IMR-90 (cell line): ENCODE measurements at regions not wholly inside any gene's neighbourhood (a gene's known extent, or its start where the extent isn't known, plus 50 kb on each side); places are given as distances from the start of the nearest gene placed in this dataset.

Source experiments
- ATAC-seq: fragments of 200-7000 bp; cut with Tn5 transposase; 2 replicates; pipeline ENCODE4 v1.9.1; 2020; ENCODE audit warnings: low read depth, mild to moderate bottlenecking, moderate library complexity
- BruUV-seq: library from RNA; stranded (reverse); fragments of 400-500 nt; replicated peaks from 2 replicates; lab custom pipeline; 2021; lab: Mats Ljungman, UMichigan
- CTCF ChIA-PET: fragments of 300-600 bp; formaldehyde crosslinking; extraction: SDS; loops from one replicate; lab custom pipeline; 2021; ENCODE audit warnings: antibody characterized with exemption; lab: Yijun Ruan, JAX
- POLR2A ChIA-PET: fragments of 300-600 bp; sonication (Branson Sonifier 250); formaldehyde crosslinking; loops from one replicate; lab custom pipeline; 2022; ENCODE audit warnings: antibody characterized with exemption; ENCODE audit not compliant: unreplicated experiment; lab: Charles Lee
- DNase-seq: peaks from one replicate; pipeline ENCODE4 v3.0.0; 2013
- H2AFZ ChIP-seq: replicated peaks from 2 replicates; pipeline ENCODE3; 2013; ENCODE audit warnings: low read length, mild to moderate bottlenecking; ENCODE audit not compliant: poor library complexity
- H2AK5ac ChIP-seq: 2 replicates; pipeline ENCODE4 v1.6.1; 2013; ENCODE audit warnings: low read depth, low read length, inconsistent platforms
- H2AK9ac ChIP-seq: replicated peaks from 2 replicates; pipeline ENCODE3; 2013; ENCODE audit warnings: mild to moderate bottlenecking, low read depth, low read length, moderate library complexity; ENCODE audit not compliant: poor library complexity
- H2BK120ac ChIP-seq: 2 replicates; pipeline ENCODE4 v1.6.1; 2013; ENCODE audit warnings: low read depth, low read length, inconsistent platforms
- H2BK15ac ChIP-seq: 3 replicates; pipeline ENCODE4 v1.6.1; 2013; ENCODE audit warnings: low read depth, low read length, inconsistent platforms
- H2BK20ac ChIP-seq: 2 replicates; pipeline ENCODE4 v1.6.1; 2013; ENCODE audit warnings: low read depth, mild to moderate bottlenecking, inconsistent platforms, low read length, moderate library complexity
- H2BK5ac ChIP-seq: 2 replicates; pipeline ENCODE4 v1.6.1; 2013; ENCODE audit warnings: mild to moderate bottlenecking, low read depth, low read length, inconsistent platforms; ENCODE audit not compliant: poor library complexity, severe bottlenecking
- H3K14ac ChIP-seq: replicated peaks from 2 replicates; pipeline ENCODE4 v1.6.1; 2013; ENCODE audit warnings: low read depth, low read length, inconsistent platforms
- H3K18ac ChIP-seq: 2 replicates; pipeline ENCODE4 v1.6.1; 2013; ENCODE audit warnings: low read depth, low read length, control low read depth
- H3K23ac ChIP-seq: 2 replicates; pipeline ENCODE4 v1.6.1; 2013; ENCODE audit warnings: low read depth, low read length, inconsistent platforms
- H3K27ac ChIP-seq: 2 replicates; pipeline ENCODE4 v1.5.1; 2013; ENCODE audit warnings: mild to moderate bottlenecking, control low read depth, low read length; ENCODE audit not compliant: insufficient read depth
- H3K27me3 ChIP-seq: 2 replicates; pipeline ENCODE4 v1.6.1; 2013; ENCODE audit warnings: low read length; ENCODE audit not compliant: control insufficient read depth, insufficient read depth
- H3K36me3 ChIP-seq: 2 replicates; pipeline ENCODE4 v1.6.1; 2013; ENCODE audit warnings: low read length, mixed read lengths; ENCODE audit not compliant: control insufficient read depth, insufficient read depth
- H3K4ac ChIP-seq: 2 replicates; pipeline ENCODE4 v1.6.1; 2013; ENCODE audit warnings: low read depth, low read length, inconsistent platforms
- H3K4me1 ChIP-seq: 2 replicates; pipeline ENCODE4 v1.6.1; 2013; ENCODE audit warnings: low read length, mixed read lengths; ENCODE audit not compliant: control insufficient read depth, insufficient read depth
- H3K4me2 ChIP-seq: 2 replicates; pipeline ENCODE4 v1.6.1; 2013; ENCODE audit warnings: low read depth, mild to moderate bottlenecking, control low read depth, low read length, moderate library complexity
- H3K4me3 ChIP-seq: 2 replicates; pipeline ENCODE4 v1.5.1; 2013; ENCODE audit warnings: low read depth, mild to moderate bottlenecking, control low read depth, low read length, moderate library complexity; ENCODE audit not compliant: insufficient read depth
- H3K56ac ChIP-seq: 2 replicates; pipeline ENCODE4 v1.6.1; 2013; ENCODE audit warnings: low read length, inconsistent platforms; ENCODE audit not compliant: insufficient read depth; ENCODE audit errors: extremely low read depth
- H3K79me1 ChIP-seq, 2 experiments: 2 replicates each; pipeline ENCODE4 v1.6.1; 2013; ENCODE audit warnings: low read length in 2 of 2, inconsistent platforms in 1 of 2, low read depth in 1 of 2
- H3K9ac ChIP-seq: 2 replicates; pipeline ENCODE4 v1.6.1; 2013; ENCODE audit warnings: low read depth, low read length, control low read depth
- H3K9me1 ChIP-seq: 2 replicates; pipeline ENCODE4 v1.6.1; 2013; ENCODE audit warnings: low read length, inconsistent platforms; ENCODE audit not compliant: insufficient read depth
- H3K9me3 ChIP-seq: 2 replicates; pipeline ENCODE4 v1.6.1; 2013; ENCODE audit warnings: low read length; ENCODE audit not compliant: control insufficient read depth, insufficient read depth
- H4K20me1 ChIP-seq: 2 replicates; pipeline ENCODE4 v1.6.1; 2013; ENCODE audit warnings: low read length, inconsistent platforms; ENCODE audit not compliant: insufficient read depth
- H4K5ac ChIP-seq: 2 replicates; pipeline ENCODE4 v1.6.1; 2013; ENCODE audit warnings: mild to moderate bottlenecking, low read depth, low read length, control low read depth
- H4K8ac ChIP-seq, 2 experiments: 2 replicates each; pipeline ENCODE4 v1.6.1; 2013; ENCODE audit warnings: low read depth in 2 of 2, low read length in 2 of 2, control low read depth in 1 of 2, inconsistent platforms in 1 of 2
- H4K91ac ChIP-seq: 2 replicates; pipeline ENCODE4 v1.6.1; 2013; ENCODE audit warnings: low read depth, low read length, inconsistent platforms; ENCODE audit not compliant: insufficient read depth
- CEBPB ChIP-seq: IDR thresholded peaks from 2 replicates; pipeline ENCODE4 v1.6.1; 2012; ENCODE audit warnings: low read depth, low read length, improper control_type of control experiment
- FOS ChIP-seq: fragments of 150-350 bp; IDR thresholded peaks from 2 replicates; pipeline ENCODE4 v1.6.1; 2016; ENCODE audit warnings: low read depth, low read length
- MXI1 ChIP-seq: IDR thresholded peaks from 2 replicates; pipeline ENCODE4 v1.6.1; 2012; ENCODE audit warnings: low read depth, mild to moderate bottlenecking, low read length, moderate library complexity, borderline replicate concordance
- WGBS, 2 experiments: methylation state at CpG; one replicate each; pipeline versions ENCODE4 v1.1.5 to v1.1.7; 2013; ENCODE audit warnings: missing lambda C conversion rate in 2 of 2; ENCODE audit not compliant: insufficient read length in 1 of 2; ENCODE audit errors: extremely low coverage in 2 of 2; 5-methylcytosine and 5-hydroxymethylcytosine counted together
- dilution Hi-C: fragments of 300-500 bp; cut with HindIII; formaldehyde crosslinking; loops from one replicate; pipeline ENCODE4 v1.14.3; 2018; ENCODE audit warnings: low sequenced_read_pairs; ENCODE audit not compliant: unreplicated experiment
- in situ Hi-C: fragments of 300-500 bp; cut with MboI; formaldehyde crosslinking; loops from 3 replicates; pipeline ENCODE4 v1.14.3; 2019; ENCODE audit warnings: low sequenced_read_pairs, inconsistent platforms, mixed read lengths
- intact Hi-C: fragments of 100-400 bp; cut with micrococcal nuclease; formaldehyde crosslinking; loops from 2 replicates; pipeline ENCODE4 v1.10.0; 2022

DNA sequence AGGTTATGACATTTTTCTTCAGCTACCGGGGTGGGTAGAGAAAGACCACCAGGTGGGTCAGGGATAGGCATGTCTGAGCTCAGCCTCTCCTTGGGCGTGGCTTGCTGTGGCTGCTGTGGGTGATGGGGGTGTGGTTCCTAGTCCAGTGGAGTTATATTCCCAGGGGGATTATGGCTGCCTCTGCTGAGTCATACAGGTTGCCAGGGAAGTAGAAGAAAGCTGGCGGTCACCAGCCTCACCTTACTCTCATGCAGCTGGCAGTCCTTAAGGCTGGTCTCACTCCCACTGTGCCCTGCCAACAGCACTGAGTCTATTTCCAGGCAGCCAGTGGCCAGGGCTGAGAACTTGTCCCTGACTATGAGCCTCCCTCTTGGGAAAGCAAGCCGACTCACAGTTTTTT, 130.0 kb downstream of the SCP2D1 start:
- dilution Hi-C loops = no loop called here
- ATAC-seq = no peak

More for the DNA sequence above, 130.0 kb downstream of the SCP2D1 start:
- CTCF ChIA-PET = no interaction called here
- H3K56ac ChIP-seq = no peak overlapping the region
- in situ Hi-C loops = no loop called here
- no peak overlapping the region for H3K4ac ChIP-seq
- H3K18ac ChIP-seq = no peak overlapping the region
- no peak overlapping the region for H3K9ac ChIP-seq
- no peak overlapping the region for H3K23ac ChIP-seq
- no peak overlapping the region for H4K91ac ChIP-seq
- no peak overlapping the region for H2BK5ac ChIP-seq
- H3K4me2 ChIP-seq = no peak overlapping the region
- no peak overlapping the region for H2AK5ac ChIP-seq
- H4K5ac ChIP-seq = no peak overlapping the region
- H2BK15ac ChIP-seq = no peak overlapping the region
- intact Hi-C loops = no loop called here
- peaks cover 2% of the 10 kb centered on the region; the same call in 1 of the 2 replicates for H3K9me3 ChIP-seq
- H4K20me1 ChIP-seq = no peaks in the 10 kb centered on the region
- H2AK9ac ChIP-seq = no peak overlapping the region
- no peaks in the 10 kb centered on the region for H3K36me3 ChIP-seq
- BruUV-seq = no TSS peak
- POLR2A ChIA-PET = no interaction called here
- no peak overlapping the region for H2BK20ac ChIP-seq
- H3K4me3 ChIP-seq = no peak overlapping the region
- H3K27ac ChIP-seq = no peak overlapping the region
- H4K8ac ChIP-seq = no peak overlapping the region
- H3K4me1 ChIP-seq = no peaks in the 10 kb centered on the region
- no peak overlapping the region for H2AFZ ChIP-seq
- no peak for TF ChIP-seq FOS
- no peak for TF ChIP-seq CEBPB
- TF ChIP-seq MXI1 = no peak
- WGBS, 2 experiments = 50% methylated on average over 1 of the region's 4 CpGs; no CpG with 5 or more reads in 1 of the 2 experiments
- no peaks in the 10 kb centered on the region for H3K27me3 ChIP-seq
- H3K14ac ChIP-seq = no peak overlapping the region
- H3K79me1 ChIP-seq = no peaks in the 10 kb centered on the region
- no peak for DNase-seq
- no peak overlapping the region for H2BK120ac ChIP-seq
- no peaks in the 10 kb centered on the region for H3K9me1 ChIP-seq
